ENCODE measurements at regions not wholly inside any gene's neighbourhood (a gene's known extent, or its start where the extent isn't known, plus 50 kb on each side); places are given as distances from the start of the nearest gene placed in this dataset.

DNA sequence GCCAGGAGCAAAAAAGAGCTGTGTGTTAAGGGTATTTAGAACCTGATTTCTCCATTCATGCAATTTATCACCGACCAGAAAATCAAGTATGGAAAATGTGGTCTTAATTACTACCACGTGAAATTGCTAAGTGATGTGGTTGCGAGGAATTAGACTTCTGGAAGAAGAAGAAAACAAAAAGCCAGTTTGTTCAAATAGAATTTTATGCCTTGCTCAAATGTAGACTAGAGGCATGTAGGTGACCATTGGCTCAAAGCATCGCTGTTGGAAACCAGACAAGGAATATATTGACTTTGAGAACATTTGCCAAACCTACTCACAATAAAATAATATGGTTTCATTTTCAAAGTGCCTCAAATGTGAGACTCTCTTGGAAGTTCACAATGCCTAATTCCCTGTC is 57.3 kb upstream of the LRCH1 start:
- POLR2A ChIA-PET: no interaction called here
- no peak overlapping the region for H3K4me3 ChIP-seq (replicated peaks in 1 of 2; ENCODE audit: low read depth in 1 of 2, low read length in 2 of 2)
- no peak overlapping the region for H3K9ac ChIP-seq (ENCODE audit: low read length)
- no peaks in the 10 kb centered on the region for H3K27me3 ChIP-seq (ENCODE audit: insufficient read depth, low read length)
- no peak for ATAC-seq
- no peaks in the 10 kb centered on the region for H3K9me2 ChIP-seq (ENCODE audit: insufficient read depth)
- H3K36me3 ChIP-seq (ENCODE audit: control insufficient read depth in 1 of 2, insufficient read depth in 2 of 2, low read length in 2 of 2): no peaks in the 10 kb centered on the region
- TF ChIP-seq EGR1 (IDR thresholded peaks at IDR 0.05; ENCODE audit: low read depth): no peak
- no peak for TF ChIP-seq ZFX (IDR thresholded peaks at IDR 0.05)
- TF ChIP-seq, protein P1, sequence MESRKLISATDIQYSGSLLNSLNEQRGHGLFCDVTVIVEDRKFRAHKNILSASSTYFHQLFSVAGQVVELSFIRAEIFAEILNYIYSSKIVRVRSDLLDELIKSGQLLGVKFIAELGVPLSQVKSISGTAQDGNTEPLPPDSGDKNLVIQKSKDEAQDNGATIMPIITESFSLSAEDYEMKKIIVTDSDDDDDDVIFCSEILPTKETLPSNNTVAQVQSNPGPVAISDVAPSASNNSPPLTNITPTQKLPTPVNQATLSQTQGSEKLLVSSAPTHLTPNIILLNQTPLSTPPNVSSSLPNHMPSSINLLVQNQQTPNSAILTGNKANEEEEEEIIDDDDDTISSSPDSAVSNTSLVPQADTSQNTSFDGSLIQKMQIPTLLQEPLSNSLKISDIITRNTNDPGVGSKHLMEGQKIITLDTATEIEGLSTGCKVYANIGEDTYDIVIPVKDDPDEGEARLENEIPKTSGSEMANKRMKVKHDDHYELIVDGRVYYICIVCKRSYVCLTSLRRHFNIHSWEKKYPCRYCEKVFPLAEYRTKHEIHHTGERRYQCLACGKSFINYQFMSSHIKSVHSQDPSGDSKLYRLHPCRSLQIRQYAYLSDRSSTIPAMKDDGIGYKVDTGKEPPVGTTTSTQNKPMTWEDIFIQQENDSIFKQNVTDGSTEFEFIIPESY (IDR thresholded peaks at IDR 0.05; ENCODE audit: extremely low read depth, insufficient replicate concordance, low read length): no peak
- TF ChIP-seq, protein P2, sequence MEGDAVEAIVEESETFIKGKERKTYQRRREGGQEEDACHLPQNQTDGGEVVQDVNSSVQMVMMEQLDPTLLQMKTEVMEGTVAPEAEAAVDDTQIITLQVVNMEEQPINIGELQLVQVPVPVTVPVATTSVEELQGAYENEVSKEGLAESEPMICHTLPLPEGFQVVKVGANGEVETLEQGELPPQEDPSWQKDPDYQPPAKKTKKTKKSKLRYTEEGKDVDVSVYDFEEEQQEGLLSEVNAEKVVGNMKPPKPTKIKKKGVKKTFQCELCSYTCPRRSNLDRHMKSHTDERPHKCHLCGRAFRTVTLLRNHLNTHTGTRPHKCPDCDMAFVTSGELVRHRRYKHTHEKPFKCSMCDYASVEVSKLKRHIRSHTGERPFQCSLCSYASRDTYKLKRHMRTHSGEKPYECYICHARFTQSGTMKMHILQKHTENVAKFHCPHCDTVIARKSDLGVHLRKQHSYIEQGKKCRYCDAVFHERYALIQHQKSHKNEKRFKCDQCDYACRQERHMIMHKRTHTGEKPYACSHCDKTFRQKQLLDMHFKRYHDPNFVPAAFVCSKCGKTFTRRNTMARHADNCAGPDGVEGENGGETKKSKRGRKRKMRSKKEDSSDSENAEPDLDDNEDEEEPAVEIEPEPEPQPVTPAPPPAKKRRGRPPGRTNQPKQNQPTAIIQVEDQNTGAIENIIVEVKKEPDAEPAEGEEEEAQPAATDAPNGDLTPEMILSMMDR (IDR thresholded peaks at IDR 0.05 in 2 of 3, conservative IDR thresholded peaks at IDR 0.05 in 1 of 3; ENCODE audit: borderline replicate concordance in 1 of 3, insufficient read depth in 1 of 3, low read depth in 2 of 3, low read length in 2 of 3): no peak
- no peak for TF ChIP-seq SP1 (IDR thresholded peaks at IDR 0.05; ENCODE audit: low read depth)
- no peak for TF ChIP-seq RAD21 (IDR thresholded peaks at IDR 0.05; ENCODE audit: low read depth)
- TF ChIP-seq POLR2A (IDR thresholded peaks at IDR 0.05; ENCODE audit: borderline replicate concordance, extremely low read depth, insufficient read depth, insufficient read length): no peak
- no peak for TF ChIP-seq EZH2 (IDR thresholded peaks at IDR 0.05)
- no peak for DNase-seq (ENCODE audit: low read depth, low spot score)
- no peak overlapping the region for H3K27ac ChIP-seq (ENCODE audit: low read depth, low read length)
- intact Hi-C loops (cut with micrococcal nuclease): loop anchor here (10.0 kb wide), 1 partner anchor 409 kb away; no protein-coding TSS in a partner anchor
- BruUV-seq (replicated peaks): no TSS peak
- RAD21 ChIA-PET (ENCODE audit: low non-redundant PET in 1 of 2, low total read pairs in 2 of 2, uncharacterized antibody in 2 of 2, unreplicated experiment in 2 of 2): no interaction called here
- no peaks in the 10 kb centered on the region; a peak in 1 of 4 replicates for H3K4me1 ChIP-seq (ENCODE audit: control insufficient read depth in 1 of 2, insufficient read depth in 2 of 2, low read length in 2 of 2)
- CTCF ChIA-PET: interaction anchor here (1.7 to 2.0 kb wide), 2 partner anchors 56 to 225 kb away, joined by 3 to 6 read pairs; no protein-coding TSS in a partner anchor
- H3K79me2 ChIP-seq (ENCODE audit: insufficient read depth, low read length): no peaks in the 10 kb centered on the region
- H3K4me2 ChIP-seq (ENCODE audit: low read length): no peak overlapping the region
- H2AFZ ChIP-seq (ENCODE audit: low read depth, low read length, poor library complexity, severe bottlenecking): no peak overlapping the region
- no peaks in the 10 kb centered on the region for H4K20me1 ChIP-seq (ENCODE audit: insufficient read depth)
- no peaks in the 10 kb centered on the region for H3K9me3 ChIP-seq (ENCODE audit: control insufficient read depth in 1 of 2, insufficient read depth in 1 of 2, low read depth in 1 of 2, low read length in 2 of 2)

Data from HCT116 (cell line).